ENCODE measurements at regions not wholly inside any gene's neighbourhood (a gene's known extent, or its start where the extent isn't known, plus 50 kb on each side); places are given as distances from the start of the nearest gene placed in this dataset.

GRCh38 chrX:138191998-138192397 lies 519.5 kb downstream of the FGF13 start:
- TF ChIP-seq CTCF (IDR thresholded peaks at IDR 0.05) = peak in 3 of 4 experiments; percentile 12 to 49 (median 27)
- TF ChIP-seq POLR2A (IDR thresholded peaks at IDR 0.05) = no peak
- no peak for TF ChIP-seq EP300 (IDR thresholded peaks at IDR 0.05)
